ENCODE measurements at regions not wholly inside any gene's neighbourhood (a gene's known extent, or its start where the extent isn't known, plus 50 kb on each side); places are given as distances from the start of the nearest gene placed in this dataset.

- Histone ChIP-seq H2AK5ac (ENCODE audit: insufficient read length, low read length) (no peak overlapping the region), H4K91ac (ENCODE audit: insufficient read length, low read depth, low read length) (no peak overlapping the region), H3K79me1 (ENCODE audit: insufficient read depth, low read depth, low read length, poor library complexity, severe bottlenecking) (no peaks in the 10 kb centered on the region), H3K79me2 (ENCODE audit: insufficient read depth, low read length) (no peaks in the 10 kb centered on the region), H3K4ac (ENCODE audit: low read depth, low read length) (no peak overlapping the region), H2BK5ac (ENCODE audit: insufficient read length, low read length) (no peak overlapping the region), H3K27me3 (ENCODE audit: insufficient read depth, low read length) (no peaks in the 10 kb centered on the region), H4K20me1 (ENCODE audit: control insufficient read depth, insufficient read depth, insufficient read length) (no peaks in the 10 kb centered on the region), H3K4me2 (ENCODE audit: insufficient read depth, insufficient read length, low read length) (no peak overlapping the region), H3K4me1 (ENCODE audit: insufficient read depth, low read length) (no peaks in the 10 kb centered on the region; the same call in 1 of the 2 replicates), H2BK120ac (ENCODE audit: low read depth, low read length, poor library complexity, severe bottlenecking) (no peak overlapping the region), H2BK20ac (ENCODE audit: low read depth, low read length, poor library complexity, severe bottlenecking) (no peak overlapping the region), H4K5ac (ENCODE audit: insufficient read length, low read depth, low read length) (no peak overlapping the region), H3K9me3 (ENCODE audit: control insufficient read depth, low read depth, low read length) (no peaks in the 10 kb centered on the region), H2BK15ac (ENCODE audit: low read depth, low read length) (no peak overlapping the region), H2BK12ac (ENCODE audit: insufficient read length, low read depth, low read length) (no peak overlapping the region), H2AFZ (ENCODE audit: low read length) (no peak overlapping the region), H3K27ac (ENCODE audit: insufficient read length, low read depth, low read length) (no peak overlapping the region), H3K23ac (ENCODE audit: insufficient read length, low read depth, low read length) (no peak overlapping the region), H4K8ac (replicated peaks; ENCODE audit: insufficient read length, low read depth, low read length) (no peak overlapping the region), H3K18ac (ENCODE audit: insufficient read length, low read depth, low read length) (no peak overlapping the region), H3K14ac (ENCODE audit: insufficient read depth, low read length) (no peak overlapping the region), H3K23me2 (ENCODE audit: insufficient read length, low read depth, low read length, poor library complexity, severe bottlenecking) (no peaks in the 10 kb centered on the region), H3K9ac (ENCODE audit: extremely low read depth, insufficient read length, low read length) (no peak overlapping the region), H3K56ac (ENCODE audit: insufficient read length, low read depth, low read length) (no peak overlapping the region), H3T11ph (ENCODE audit: low read length) (no peak overlapping the region)
- H3K36me3 Mint-ChIP-seq (ENCODE audit: insufficient read depth in 1 of 3, low read depth in 3 of 3) = no peaks in the 10 kb centered on the region
- H3K4me1 Mint-ChIP-seq = peaks cover 6 to 16% of the 10 kb centered on the region in 2 experiments
- no peak overlapping the region for H3K27ac Mint-ChIP-seq
- no CpG with 5 or more reads among the region's 9 CpGs for WGBS (ENCODE audit: extremely low coverage, insufficient read length, low lambda C conversion rate)
- no peak overlapping the region for H3K4me3 Mint-ChIP-seq
- H3K9me3 Mint-ChIP-seq = no peaks in the 10 kb centered on the region
- H3K27me3 Mint-ChIP-seq (ENCODE audit: low read depth) = peaks cover 1% of the 10 kb centered on the region; the same call in 1 of the 2 replicates
- no peak for TF ChIP-seq CTCF (conservative IDR thresholded peaks at IDR 0.05)
- DNase-seq = no peak
Measured at GRCh38 chr13:109870696-109871370, 84.5 kb upstream of the IRS2 start.
